ENCODE measurements at regions not wholly inside any gene's neighbourhood (a gene's known extent, or its start where the extent isn't known, plus 50 kb on each side); places are given as distances from the start of the nearest gene placed in this dataset.

DNA sequence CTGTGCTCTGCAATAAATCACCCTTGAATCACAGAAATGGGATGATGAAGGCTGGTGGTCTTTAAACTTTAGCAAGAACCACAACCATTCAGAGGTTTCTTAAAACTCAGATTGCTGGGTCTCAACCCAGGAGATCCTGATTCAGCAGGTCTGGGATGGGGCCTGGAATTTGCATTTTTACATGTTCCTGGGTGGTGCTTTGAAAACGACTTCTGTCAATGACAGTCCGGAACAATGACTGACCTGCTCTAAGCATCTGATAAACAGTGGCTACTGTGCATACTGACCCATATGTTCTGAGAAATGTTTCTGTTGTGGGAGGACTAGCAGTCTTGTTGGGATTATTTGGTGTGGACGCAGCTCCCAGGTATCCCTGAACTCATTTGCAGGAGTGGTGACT is 92.7 kb downstream of the GADD45G start:
- no peak for DNase-seq

- DNase-seq, result no peak
Measured at GRCh38 chr9:89698411-89699005, 93.7 kb downstream of the GADD45G start.

DNA sequence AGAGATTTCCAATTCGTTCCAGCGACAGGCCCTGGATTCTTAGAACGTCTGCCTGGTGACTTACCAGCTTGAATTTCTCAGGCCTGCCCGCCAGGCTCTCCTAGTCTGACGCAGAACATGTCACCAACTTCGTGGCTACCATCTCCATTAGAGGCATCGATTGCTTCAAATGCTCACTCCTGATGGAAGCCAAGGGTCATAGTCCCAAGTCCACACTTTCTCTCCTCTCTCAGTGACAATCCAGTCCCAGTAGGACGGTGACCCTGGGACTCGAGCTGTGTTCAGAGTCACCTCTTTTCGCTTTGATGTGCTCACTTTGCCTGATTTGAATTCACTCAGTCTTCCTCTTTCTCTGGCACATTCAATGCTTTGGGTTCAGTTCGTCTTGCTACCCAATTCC is 94.8 kb downstream of the GADD45G start:
- no peak for DNase-seq

GRCh38 chr9:89701221-89701798 is 96.5 kb downstream of the GADD45G start:
- peak; percentile 79 to 84 for DNase-seq

DNA sequence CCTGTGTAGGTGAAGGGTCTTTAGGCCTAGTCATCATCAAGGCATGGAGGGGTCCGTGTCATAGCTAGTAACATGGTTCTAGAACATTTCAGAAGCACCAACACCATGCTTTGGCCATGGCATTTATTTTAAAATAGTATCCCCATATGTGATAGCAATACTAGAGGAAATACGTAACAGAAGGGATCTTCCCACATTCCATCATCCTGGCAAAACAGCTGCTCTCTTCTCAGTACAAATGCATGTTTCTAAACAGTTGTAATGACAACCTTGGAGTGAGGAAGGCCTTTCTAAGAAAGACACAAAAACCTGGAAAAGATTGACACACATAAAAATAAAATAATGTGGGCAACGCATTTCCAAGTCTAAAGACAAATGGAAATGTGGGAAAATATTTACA is 97.6 kb downstream of the GADD45G start:
- DNase-seq, result no peak

DNA sequence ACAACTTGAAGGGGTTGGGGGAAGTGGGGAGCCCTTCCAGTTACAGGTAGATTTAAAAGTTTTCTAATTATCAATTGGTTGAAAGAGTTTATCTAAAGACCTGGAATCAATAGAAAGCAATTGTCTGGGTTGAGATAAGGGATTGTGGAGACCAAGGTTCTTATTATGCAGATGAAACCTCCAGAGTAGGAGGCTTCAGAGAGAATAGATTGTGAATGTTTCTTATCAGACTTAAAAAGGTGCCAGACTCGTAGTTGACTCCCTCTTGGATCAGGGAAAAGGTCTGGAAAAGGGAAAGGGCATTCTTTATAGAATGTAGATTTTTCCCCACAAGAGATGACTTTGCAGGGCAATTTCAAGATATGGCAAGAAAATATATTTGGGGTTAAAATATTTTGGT is 100.8 kb downstream of the GADD45G start:
- no peak for DNase-seq

- DNase-seq, result no peak
Measured at GRCh38 chr9:89706086-89706485, 101.3 kb downstream of the GADD45G start.

DNA sequence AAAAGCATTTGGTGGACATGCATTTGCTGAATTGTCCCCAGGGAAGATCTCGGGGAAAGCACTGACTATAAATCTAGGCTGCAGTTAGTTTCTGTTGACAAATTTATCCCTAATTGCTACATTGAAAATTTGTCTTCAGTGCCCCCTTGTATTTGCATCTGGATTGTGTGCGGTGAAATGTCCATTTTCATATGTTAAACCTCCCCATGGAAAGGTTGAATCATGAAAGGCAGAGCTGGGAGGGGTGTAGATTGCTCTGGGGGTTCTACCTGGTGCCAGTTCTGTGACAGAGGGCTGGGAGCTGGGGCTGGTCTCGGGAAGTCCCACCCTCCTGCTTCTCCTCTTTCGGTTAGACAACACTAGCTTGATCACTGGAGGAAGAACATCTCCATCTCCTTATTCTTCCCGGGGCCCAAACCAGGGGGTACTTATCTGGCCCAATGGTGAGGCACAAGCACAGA is 101.9 kb downstream of the GADD45G start:
- DNase-seq, result no peak

- DNase-seq, result no peak
Measured at GRCh38 chr9:89710697-89711096, 105.9 kb downstream of the GADD45G start.

GRCh38 chr9:89711866-89712265 is 107.1 kb downstream of the GADD45G start:
- DNase-seq, result no peak

GRCh38 chr9:89712283-89712682 is 107.5 kb downstream of the GADD45G start:
- no peak for DNase-seq

DNA sequence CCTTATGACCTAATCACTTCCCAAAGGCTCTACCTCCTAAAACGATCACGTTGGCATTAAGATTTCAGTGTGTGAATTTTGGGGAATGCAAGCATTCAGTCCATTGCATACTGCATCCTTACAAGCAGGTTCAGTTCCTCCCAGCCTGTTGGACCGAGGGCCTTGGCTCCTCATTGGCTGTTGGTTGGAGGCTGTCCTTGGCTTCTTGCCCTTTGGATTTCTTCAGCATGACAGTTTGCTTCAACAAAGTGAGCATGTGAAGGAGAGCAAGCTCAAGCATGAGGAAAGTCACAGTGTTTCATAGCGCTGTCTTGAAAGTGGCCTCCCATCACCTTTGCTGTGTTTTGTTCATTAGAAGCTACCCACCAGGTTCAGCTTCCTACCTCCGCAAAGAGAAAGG is 109.5 kb downstream of the GADD45G start:
- DNase-seq, result no peak

- DNase-seq, result no peak
Measured at GRCh38 chr9:89715318-89715858, 110.6 kb downstream of the GADD45G start.

- DNase-seq, result no peak
Measured at GRCh38 chr9:89715881-89716280, 111.1 kb downstream of the GADD45G start.

GRCh38 chr9:89716559-89716958 is 111.7 kb downstream of the GADD45G start:
- no peak for DNase-seq

- DNase-seq, result no peak
Measured at GRCh38 chr9:89718176-89718575, 113.4 kb downstream of the GADD45G start.

DNA sequence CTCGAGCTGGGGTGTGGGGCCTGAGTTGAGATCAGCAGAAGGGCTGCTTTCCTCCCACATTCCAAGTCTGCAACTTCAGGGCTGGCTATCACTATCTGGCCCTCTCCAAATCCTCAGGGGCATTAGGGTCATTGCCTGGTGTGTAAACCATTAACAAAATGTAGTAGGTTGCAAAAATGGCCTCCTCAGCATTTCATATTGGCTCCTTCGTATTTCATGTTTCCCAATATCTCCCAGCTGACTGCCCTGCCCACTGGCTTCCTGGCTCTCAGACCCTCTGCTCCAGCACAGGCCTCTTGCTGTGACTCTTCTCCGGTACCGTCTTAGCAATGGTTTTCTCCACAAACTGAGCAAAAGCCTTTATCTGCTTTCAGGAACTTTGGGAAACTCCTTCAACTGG is 113.8 kb downstream of the GADD45G start:
- DNase-seq, result no peak

DNA sequence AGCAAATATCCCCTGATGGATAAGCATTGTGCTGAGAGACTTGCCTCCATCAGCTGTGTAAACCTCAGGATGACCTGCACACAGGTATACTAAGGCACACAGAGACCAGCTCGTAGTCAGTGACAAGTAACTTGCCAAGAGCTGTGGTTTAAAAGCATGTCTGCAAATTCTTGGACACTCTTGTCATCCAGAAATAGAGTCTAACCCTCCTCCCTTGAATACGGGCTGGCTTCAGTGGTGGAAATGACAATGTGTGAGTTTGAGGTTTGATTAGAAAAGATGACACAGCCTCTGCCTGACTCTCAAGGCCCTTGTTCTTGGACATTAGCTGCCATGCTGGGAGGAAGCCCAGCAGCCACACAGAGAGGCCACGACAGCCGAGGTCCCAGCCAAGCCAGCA is 114.4 kb downstream of the GADD45G start:
- DNase-seq, result no peak

GRCh38 chr9:89720696-89721175 is 115.9 kb downstream of the GADD45G start:
- DNase-seq, result no peak

GRCh38 chr9:89721176-89721700 is 116.4 kb downstream of the GADD45G start:
- no peak for DNase-seq

DNA sequence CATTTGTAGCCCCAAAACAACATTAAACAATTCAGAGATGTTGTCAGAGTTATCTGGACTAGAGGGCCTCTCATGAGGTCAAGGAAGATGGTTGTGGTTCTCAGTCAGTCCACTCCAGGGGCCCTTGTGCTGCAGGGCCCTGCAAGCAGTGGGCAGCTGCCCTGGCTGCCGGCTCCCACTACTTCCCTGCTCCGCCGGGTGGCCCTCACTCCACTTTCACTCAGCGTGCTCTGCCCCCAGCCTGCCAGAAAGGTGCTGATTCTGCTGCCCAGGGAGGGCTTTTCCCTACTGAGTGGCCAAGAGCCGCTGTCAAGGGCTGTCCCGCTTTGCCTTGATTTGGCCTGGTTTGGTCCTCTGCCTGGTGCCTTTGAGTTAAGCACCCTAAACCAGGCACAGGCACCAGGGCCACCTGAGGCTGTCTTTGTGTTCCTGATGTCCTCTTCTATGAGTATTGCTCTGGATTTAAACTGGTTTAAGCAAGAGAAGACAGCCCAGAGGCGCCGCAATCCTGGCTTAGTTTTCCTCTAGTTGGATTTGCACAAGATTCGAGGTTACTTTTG is 117.2 kb downstream of the GADD45G start:
- DNase-seq, result no peak

GRCh38 chr9:89722712-89723111 is 117.9 kb downstream of the GADD45G start:
- DNase-seq, result no peak

DNA sequence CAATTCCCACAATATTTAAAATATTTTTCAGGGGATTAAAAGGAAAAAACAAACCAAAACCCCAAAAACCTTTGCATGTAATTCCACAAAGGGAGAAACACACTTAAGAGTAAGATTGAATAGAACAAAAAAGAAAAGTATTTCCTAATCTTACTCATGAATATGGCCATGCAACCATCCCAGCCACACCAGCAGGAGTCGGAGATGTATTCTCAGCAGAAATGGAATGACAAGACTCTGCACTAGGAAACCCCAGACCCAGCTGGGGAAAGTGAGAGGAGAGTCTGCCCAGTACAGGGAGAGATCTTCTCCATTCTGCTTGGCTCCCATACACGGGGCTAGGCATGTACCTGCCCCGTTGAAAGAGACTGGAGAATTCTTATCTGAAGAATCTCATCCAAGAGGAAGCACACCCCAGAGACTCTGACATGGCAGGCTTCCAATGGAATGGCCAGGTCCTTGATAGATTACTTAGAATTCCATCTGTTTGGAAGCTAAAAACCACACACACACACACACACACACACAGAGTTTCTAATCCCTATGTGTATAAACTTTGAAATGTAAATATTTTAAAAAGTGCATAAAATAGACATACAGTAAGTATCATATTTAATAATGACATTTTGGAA is 118.8 kb downstream of the GADD45G start:
- DNase-seq, result no peak

DNA sequence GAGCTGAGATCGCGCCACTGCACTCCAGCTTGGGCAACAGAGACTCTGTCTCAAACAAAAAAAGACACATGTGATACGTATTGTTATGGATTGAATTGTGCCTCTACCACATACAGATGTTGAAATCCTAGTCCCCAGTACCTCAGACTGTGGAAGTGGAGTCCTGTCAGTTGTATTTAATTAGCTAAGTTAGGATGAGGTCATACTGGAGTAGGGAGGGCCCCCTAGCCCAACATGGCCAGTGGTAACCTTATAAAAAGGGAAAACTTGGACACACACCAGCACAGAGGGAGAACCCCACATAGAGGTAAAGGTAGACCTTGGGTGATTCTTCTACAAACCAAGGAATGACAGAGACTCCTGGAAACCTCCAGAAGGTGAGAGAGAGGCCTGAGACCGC is 119.8 kb downstream of the GADD45G start:
- DNase-seq, result no peak

Data from activated CD4-positive, alpha-beta T cell treated with anti-CD3 and anti-CD28 coated beads, Interleukin-2, amount 50 U/mL, for 48 hours (primary cell).